NCI-H526 (cell line): ENCODE measurements at regions not wholly inside any gene's neighbourhood (a gene's known extent, or its start where the extent isn't known, plus 50 kb on each side); places are given as distances from the start of the nearest gene placed in this dataset.

Experiments used
- DNase-seq, 2 experiments: peaks; one replicate each; lab custom pipeline; 2025; lab: John Stamatoyannopoulos, UW

- DNase-seq = no peak
Observed at GRCh38 chr2:237170020-237170419, 84.3 kb downstream of the COPS8 start.

GRCh38 chr2:237171396-237171795 is 85.7 kb downstream of the COPS8 start:
- no peak for DNase-seq

- no peak for DNase-seq
Observed at GRCh38 chr2:237171881-237172280, 86.2 kb downstream of the COPS8 start.

- DNase-seq = no peak
Observed at GRCh38 chr2:237177052-237177451, 91.4 kb downstream of the COPS8 start.

GRCh38 chr2:237177986-237178385 is 92.3 kb downstream of the COPS8 start:
- no peak for DNase-seq

GRCh38 chr2:237178396-237178795 is 92.7 kb downstream of the COPS8 start:
- DNase-seq = no peak

- no peak for DNase-seq
Observed at GRCh38 chr2:237179161-237179560, 93.5 kb downstream of the COPS8 start.

- no peak for DNase-seq
Observed at GRCh38 chr2:237180187-237180586, 94.5 kb downstream of the COPS8 start.

- no peak for DNase-seq
Observed at GRCh38 chr2:237180987-237181386, 95.3 kb downstream of the COPS8 start.

GRCh38 chr2:237181844-237182243 is 96.2 kb downstream of the COPS8 start:
- DNase-seq = no peak

GRCh38 chr2:237182422-237183123 is 96.9 kb downstream of the COPS8 start:
- no peak for DNase-seq

- DNase-seq = no peak
Observed at GRCh38 chr2:237184192-237184918, 98.7 kb downstream of the COPS8 start.

- no peak for DNase-seq
Observed at GRCh38 chr2:237184919-237185552, 99.3 kb downstream of the COPS8 start.

GRCh38 chr2:237185553-237185925 is 99.8 kb downstream of the COPS8 start:
- DNase-seq = no peak

- DNase-seq = no peak
Observed at GRCh38 chr2:237189799-237190198, 104.1 kb downstream of the COPS8 start.

- no peak for DNase-seq
Observed at GRCh38 chr2:237190966-237191713, 105.5 kb downstream of the COPS8 start.

- DNase-seq = no peak
Observed at GRCh38 chr2:237191714-237192081, 106.0 kb downstream of the COPS8 start.

- no peak for DNase-seq
Observed at GRCh38 chr2:237192881-237193280, 107.2 kb downstream of the COPS8 start.

- no peak for DNase-seq
Observed at GRCh38 chr2:237193436-237193835, 107.7 kb downstream of the COPS8 start.

GRCh38 chr2:237194081-237194480 is 108.4 kb downstream of the COPS8 start:
- DNase-seq = no peak

GRCh38 chr2:237194906-237195305 is 109.2 kb downstream of the COPS8 start:
- no peak for DNase-seq

GRCh38 chr2:237195396-237196120 is 109.9 kb downstream of the COPS8 start:
- no peak for DNase-seq
